NCI-H69 (cell line): ENCODE measurements at regions not wholly inside any gene's neighbourhood (a gene's known extent, or its start where the extent isn't known, plus 50 kb on each side); places are given as distances from the start of the nearest gene placed in this dataset.
"Not testable (repeated sequence)": the region's sequence is repeated elsewhere in the genome, so short reads cannot be mapped to it uniquely, and the experiment has no call there.

Experiments used
- DNase-seq: peaks from one replicate; lab custom pipeline; 2025; lab: John Stamatoyannopoulos, UW

GRCh38 chr9:26789959-26790358, 102.6 kb downstream of the CAAP1 start:
- DNase-seq, result peak; percentile 34

GRCh38 chr9:26786564-26786963, 106.0 kb downstream of the CAAP1 start:
- DNase-seq, result no peak

DNA sequence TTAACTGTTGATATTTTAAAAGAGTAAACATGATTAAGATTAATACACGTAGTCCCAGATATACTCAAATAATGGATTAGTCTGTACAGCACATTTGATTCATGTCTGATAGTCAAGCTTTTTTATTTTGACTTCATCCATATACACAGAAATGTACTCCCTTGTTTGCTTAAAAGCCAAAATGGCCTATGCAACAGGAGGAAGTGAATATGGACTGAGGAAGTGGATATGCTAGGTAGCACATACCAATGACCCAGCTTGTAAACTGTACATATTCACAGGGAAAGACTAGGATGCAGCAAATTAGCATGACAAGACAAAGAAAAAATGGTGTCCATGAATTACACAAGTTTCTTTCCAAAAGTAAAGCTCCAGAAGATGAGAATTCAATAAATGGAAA, 109.7 kb downstream of the CAAP1 start:
- no peak for DNase-seq

- peak; percentile 40 for DNase-seq
Measured at GRCh38 chr9:26781906-26782305, 110.7 kb downstream of the CAAP1 start.

- not testable (repeated sequence) for DNase-seq
Measured at GRCh38 chr9:26780307-26780706, 112.3 kb downstream of the CAAP1 start.

- DNase-seq, result no peak
Measured at GRCh38 chr9:26779062-26779461, 113.5 kb downstream of the CAAP1 start.

- DNase-seq, result no peak
Measured at GRCh38 chr9:26775391-26775790, 117.2 kb downstream of the CAAP1 start.

DNA sequence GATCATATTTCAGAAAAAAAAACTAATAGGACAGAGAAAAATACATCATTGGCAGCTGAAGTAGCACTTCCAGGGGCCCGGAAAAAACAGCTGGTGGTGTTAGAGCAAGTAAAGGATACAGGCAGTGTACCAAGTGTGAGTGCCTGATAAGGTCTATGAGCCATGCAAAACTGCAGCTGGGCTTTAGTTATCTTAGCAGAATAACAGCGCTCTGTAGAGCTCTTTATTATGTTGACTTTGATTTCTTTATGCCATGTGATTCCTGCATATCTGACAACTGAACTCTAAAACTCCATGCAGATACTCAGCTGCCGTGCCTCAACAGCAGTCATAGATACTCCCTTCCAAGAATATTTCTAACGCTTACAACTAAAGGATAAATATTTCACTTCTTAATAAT, 119.5 kb downstream of the CAAP1 start:
- DNase-seq, result no peak

- no peak for DNase-seq
Measured at GRCh38 chr9:26770821-26771220, 121.8 kb downstream of the CAAP1 start.

DNA sequence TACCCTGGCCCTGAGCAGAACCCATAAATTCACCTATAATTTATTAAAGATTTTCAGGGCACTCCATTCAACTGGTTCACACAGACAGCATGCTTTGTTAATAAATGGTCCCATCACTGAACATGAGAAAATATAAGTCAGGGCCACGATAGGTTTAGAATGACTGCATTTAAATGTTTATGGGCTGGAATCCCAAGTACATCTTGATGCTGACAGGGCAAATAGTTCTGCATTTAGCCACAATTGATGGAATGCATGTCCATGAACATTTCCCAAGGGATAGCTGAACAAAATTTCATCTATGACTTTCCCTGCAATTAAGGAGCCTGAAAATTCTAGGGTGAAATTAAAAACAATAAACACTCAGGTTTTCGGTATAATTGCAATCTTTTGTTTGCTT, 124.5 kb downstream of the CAAP1 start:
- no peak for DNase-seq

DNA sequence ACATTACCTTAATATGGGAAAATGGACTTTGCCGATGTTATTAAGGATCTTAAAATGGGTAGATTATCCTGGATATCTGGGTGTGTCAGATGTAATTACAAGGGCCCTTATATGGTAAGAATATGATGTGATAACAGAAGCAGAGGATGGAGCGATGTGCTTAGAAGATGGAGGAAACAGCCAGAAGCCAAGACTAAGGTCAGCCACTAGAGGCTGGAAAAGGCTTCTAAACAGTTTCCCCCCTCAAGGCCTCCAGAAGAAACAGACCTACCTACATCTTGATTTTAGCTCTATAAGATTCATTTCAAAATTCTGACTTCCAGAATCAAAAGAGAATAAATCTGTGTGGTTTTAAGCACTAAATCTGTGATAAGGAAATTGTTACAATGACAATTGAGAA, 131.9 kb downstream of the CAAP1 start:
- DNase-seq, result no peak

- DNase-seq, result no peak
Measured at GRCh38 chr9:26758655-26759054, 133.9 kb downstream of the CAAP1 start.

DNA sequence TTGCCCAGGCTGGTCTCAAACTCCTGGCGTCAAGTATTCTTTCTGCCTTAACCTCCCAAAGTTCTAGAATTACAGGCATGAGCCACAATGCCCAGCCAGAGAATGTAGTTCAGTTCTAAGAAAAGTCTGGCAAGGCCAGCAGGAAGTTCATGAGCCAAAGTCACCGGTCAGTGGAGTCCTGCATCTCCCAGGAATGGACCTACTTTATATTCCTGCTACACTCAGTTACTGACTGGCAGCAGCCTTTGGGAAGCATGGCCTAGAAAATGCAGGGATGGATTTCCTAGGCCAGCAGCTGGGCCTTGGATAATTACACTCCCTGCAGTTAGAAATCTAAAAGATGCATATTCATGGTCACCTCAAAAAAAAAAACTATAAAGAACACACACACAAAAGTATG, 135.7 kb downstream of the CAAP1 start:
- DNase-seq, result no peak

GRCh38 chr9:26755476-26755875, 137.1 kb downstream of the CAAP1 start:
- no peak for DNase-seq

GRCh38 chr9:26754509-26755164, 138.0 kb downstream of the CAAP1 start:
- no peak for DNase-seq

DNA sequence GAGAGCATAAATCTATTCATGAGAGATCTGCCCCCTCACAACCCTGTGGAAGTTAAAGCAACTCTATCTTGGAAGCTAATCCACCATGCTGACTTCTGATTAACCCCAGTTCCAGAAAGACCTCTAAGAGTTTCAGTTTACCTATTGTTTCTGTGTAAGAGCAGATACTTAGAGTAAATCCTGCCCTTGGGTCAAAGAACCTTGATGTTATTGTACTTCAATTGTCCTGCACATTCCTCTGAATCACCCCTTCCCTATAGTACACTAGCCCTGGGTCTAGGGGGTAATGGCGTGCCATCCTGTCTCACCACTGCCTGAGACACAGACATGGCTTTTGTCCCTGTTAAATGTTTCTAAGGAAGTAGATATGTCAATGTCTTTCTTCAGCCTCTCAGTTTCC, 138.6 kb downstream of the CAAP1 start:
- DNase-seq, result no peak

DNA sequence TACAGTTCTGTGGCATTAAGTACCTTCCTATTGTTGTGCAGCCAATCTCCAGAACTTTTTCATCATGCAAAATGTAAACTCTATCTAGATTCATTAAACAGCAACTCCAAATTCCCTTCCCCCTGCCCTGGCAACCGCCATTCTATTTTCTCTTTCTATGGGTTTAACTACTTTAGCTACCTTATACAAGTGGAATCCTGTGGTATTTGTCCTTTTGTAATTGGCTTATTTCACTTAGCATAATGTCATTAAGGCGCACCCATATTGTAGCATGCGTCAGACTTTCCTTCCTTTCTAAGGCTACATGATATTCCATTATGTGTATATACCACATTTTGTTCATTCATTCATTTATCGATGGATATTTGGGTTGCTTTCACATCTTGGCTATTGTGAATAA, 142.4 kb downstream of the CAAP1 start:
- DNase-seq, result no peak

DNA sequence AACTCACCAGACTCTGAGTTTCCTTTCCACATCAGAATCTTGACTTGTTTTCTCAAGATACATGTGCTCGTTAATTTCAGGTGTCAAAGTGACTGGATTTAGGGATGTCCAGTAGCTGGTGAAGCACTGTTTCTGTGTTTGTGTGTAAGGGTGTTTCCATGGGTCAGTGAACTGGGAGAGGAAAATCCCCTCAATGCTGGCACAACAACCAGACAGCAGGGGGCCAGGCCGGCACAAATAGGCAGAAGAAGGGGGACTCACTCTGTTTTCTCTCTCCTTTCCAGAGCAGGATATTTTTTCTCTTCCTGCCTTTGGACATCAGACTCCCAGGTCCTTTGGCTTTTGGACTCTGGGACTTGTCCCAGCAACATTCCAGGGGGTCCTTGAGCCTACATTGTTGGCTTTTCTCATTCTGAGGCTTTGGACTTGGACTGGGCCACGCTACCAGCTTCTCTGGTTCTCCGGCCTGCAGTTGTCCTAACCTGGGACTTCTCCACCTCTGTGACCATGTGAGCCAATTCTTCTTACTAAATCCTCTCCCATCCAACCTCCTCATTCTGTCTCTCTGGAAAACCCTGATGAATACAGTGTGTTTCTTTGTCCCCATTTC, 144.0 kb downstream of the CAAP1 start:
- no peak for DNase-seq

GRCh38 chr9:26747611-26748010, 145.0 kb downstream of the CAAP1 start:
- DNase-seq, result no peak

GRCh38 chr9:26746357-26747072, 146.1 kb downstream of the CAAP1 start:
- no peak for DNase-seq

DNA sequence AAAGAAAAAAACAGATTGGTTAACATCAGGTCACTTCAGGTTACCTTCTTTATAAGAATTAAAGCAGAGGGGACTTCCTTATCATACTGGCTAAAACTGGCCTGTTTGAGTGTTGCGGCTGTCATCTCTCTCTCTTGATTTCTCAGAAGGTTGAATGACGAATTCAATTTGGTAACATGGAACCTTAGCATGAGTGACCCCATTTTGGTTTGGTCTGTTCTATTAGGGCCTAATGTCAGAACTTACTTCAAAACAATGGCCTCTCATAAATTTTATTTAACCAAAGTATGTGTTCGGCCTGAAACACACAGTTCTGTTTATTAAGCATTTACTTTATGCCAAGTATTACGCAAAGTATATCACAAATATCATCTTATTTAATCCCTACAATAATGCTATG, 147.5 kb downstream of the CAAP1 start:
- no peak for DNase-seq

GRCh38 chr9:26744191-26744965, 148.2 kb downstream of the CAAP1 start:
- DNase-seq, result peak; percentile 49
